ENCODE measurements at regions not wholly inside any gene's neighbourhood (a gene's known extent, or its start where the extent isn't known, plus 50 kb on each side); places are given as distances from the start of the nearest gene placed in this dataset.

GRCh38 chr5:159698322-159698721 lies 218.0 kb upstream of the ADRA1B start:
- no peak for DNase-seq (ENCODE audit: low read depth, low spot score)

- DNase-seq (ENCODE audit: low read depth, low spot score), result no peak
These were observed 216.3 kb upstream of the ADRA1B start for GRCh38 chr5:159700016-159700415.

GRCh38 chr5:159702301-159702700 lies 214.0 kb upstream of the ADRA1B start:
- no peak for DNase-seq (ENCODE audit: low read depth, low spot score)

GRCh38 chr5:159702826-159703225 lies 213.5 kb upstream of the ADRA1B start:
- no peak for DNase-seq (ENCODE audit: low read depth, low spot score)

GRCh38 chr5:159704160-159704559 lies 212.1 kb upstream of the ADRA1B start:
- no peak for DNase-seq (ENCODE audit: low read depth, low spot score)

- DNase-seq (ENCODE audit: low read depth, low spot score), result no peak
These were observed 210.3 kb upstream of the ADRA1B start for GRCh38 chr5:159705948-159706347.

GRCh38 chr5:159708090-159708489 lies 208.2 kb upstream of the ADRA1B start:
- no peak for DNase-seq (ENCODE audit: low read depth, low spot score)

- no peak for DNase-seq (ENCODE audit: low read depth, low spot score)
These were observed 203.6 kb upstream of the ADRA1B start for GRCh38 chr5:159712672-159713071.

DNA sequence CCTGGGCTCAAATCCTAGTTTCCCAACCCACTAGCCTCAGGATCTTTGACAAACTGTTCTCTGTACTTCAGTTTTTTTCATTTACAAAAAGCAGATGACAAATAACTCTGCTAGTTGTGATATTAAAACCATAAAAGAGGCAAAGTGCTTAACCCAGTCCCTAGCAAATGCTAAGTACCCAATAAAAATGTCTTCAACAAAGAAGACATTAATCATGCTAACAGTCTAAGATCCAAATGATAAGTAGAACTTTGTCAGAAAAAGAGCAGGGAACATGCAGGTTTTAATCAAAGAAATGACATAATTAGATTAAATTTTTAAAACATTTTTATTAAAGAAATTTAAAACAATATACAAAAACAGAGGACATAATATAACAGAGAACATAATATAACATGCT lies 203.0 kb upstream of the ADRA1B start:
- no peak for DNase-seq (ENCODE audit: low read depth, low spot score)

GRCh38 chr5:159713773-159714172 lies 202.5 kb upstream of the ADRA1B start:
- no peak for DNase-seq (ENCODE audit: low read depth, low spot score)

- no peak for DNase-seq (ENCODE audit: low read depth, low spot score)
These were observed 190.8 kb upstream of the ADRA1B start for GRCh38 chr5:159725475-159725874.

DNA sequence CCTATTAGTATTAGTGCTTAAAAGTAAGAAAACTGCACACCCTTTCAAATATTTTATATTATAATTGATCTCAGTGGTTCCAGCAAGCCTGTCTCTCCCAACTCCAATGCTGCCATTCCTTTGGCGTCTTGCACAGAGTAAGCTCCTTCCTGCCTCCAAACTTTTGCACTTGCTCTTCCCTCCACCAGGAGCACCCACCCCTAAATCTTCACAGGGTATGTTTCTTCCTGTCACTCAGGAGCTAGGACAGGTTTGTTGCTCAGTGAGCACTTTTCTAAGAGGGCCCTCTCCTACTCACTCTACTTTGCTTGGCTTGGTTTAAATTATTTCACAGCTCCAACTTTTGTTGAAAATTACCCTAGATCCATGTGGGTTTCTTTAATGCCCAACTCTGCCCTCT lies 189.1 kb upstream of the ADRA1B start:
- DNase-seq (ENCODE audit: low read depth, low spot score), result no peak

GRCh38 chr5:159730285-159730684 lies 186.0 kb upstream of the ADRA1B start:
- no peak for DNase-seq (ENCODE audit: low read depth, low spot score)

- DNase-seq (ENCODE audit: low read depth, low spot score), result no peak
These were observed 184.1 kb upstream of the ADRA1B start for GRCh38 chr5:159732220-159732619.

DNA sequence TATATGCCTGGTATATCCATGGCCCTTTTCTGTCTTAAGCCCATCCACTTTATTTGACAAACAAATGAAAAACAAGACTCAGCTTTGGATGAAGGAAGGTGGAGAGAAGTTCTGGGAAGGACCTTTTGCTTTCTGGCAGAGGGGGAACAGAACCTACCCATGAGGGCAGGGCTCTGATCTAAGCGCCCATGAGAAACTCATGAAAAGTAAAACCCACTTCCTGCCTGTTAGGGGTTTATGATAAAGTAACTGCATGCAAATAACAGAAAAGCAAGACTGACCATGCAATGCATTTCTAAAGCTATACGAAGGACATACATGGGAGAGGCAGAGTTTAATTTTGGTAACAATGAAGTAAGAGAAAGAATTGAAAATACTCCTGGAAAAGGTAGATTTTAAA lies 181.9 kb upstream of the ADRA1B start:
- DNase-seq (ENCODE audit: low read depth, low spot score), result no peak

DNA sequence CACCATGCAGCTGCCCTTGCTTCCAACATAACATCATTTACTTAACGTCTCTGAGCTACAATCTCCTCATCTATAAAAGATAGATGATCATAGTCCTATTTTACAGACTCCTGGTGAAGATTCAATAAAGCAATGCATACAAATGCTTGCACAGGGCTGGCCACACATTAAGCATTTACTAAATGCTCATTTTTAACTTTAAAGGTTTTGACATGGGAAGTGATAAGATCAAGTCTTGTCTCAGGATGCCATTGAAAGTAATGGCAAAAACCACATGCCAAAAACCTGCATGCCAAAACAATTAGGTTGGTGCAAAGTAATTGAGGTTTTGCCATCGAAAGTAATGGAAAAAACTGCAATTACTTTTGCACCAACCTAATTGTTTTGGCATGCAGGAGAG lies 181.2 kb upstream of the ADRA1B start:
- no peak for DNase-seq (ENCODE audit: low read depth, low spot score)

DNA sequence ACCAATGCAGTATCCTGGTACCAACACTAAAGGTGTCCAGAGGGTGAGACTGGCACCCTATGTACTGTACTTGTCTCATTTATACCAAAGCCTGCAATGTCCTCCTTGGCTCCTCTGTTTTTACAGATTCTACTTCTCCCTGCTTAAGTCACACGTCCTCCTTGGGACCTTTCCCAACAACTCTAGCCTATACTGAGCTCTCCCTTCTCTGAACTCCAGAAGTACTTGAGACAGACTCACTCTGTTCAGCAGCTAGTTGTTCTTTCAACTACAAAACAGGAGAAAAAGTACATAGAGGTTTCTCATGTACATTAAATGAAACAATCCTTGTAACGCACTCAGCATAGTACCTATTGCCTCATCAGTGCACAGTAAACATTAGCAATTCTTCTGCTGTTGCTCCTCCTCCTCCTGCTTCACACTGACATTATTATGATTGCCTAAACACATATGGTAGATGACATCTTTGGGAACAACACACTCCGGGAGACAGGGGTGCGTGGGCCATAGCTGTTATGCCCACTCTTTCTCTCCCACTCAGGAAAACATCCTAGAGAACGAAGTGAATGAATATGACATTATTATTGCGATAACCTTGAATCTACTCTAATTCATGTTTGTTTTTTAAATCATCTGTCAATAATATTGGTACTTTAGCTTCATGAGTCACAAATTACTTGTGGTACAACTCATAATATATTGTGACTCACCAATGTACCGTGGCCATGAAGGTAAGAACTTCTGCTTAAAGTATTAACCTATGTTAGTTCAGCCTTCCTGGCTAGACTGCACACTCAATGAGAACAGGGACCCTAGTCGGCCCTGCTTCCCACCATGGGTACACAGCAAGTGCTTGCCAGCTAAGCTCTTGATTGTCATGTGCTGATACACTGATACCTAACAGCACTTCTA lies 180.3 kb upstream of the ADRA1B start:
- no peak for DNase-seq (ENCODE audit: low read depth, low spot score)

DNA sequence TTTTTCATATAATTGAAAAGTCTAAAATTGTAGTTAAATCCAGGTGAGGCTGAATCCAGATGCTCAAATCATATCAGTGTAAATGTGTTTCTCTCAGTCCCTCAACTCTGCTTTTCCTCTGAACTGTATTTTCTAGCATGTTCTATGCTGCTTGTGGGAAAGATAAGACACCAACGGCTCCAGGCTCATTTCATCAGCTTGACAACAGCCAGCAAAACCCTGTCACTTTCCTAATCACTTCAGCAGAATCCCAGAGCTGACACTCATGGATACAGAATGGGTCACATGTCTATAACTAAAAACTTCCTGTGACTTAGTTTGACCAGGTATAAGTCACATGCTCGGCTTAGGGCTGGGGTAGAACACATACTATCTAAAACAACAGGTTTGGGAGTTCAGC lies 179.4 kb upstream of the ADRA1B start:
- DNase-seq (ENCODE audit: low read depth, low spot score), result no peak

GRCh38 chr5:159737263-159737662 lies 179.0 kb upstream of the ADRA1B start:
- no peak for DNase-seq (ENCODE audit: low read depth, low spot score)

- DNase-seq (ENCODE audit: low read depth, low spot score), result no peak
These were observed 174.4 kb upstream of the ADRA1B start for GRCh38 chr5:159741829-159742322.

- DNase-seq (ENCODE audit: low read depth, low spot score), result no peak
These were observed 173.0 kb upstream of the ADRA1B start for GRCh38 chr5:159743234-159743633.

DNA sequence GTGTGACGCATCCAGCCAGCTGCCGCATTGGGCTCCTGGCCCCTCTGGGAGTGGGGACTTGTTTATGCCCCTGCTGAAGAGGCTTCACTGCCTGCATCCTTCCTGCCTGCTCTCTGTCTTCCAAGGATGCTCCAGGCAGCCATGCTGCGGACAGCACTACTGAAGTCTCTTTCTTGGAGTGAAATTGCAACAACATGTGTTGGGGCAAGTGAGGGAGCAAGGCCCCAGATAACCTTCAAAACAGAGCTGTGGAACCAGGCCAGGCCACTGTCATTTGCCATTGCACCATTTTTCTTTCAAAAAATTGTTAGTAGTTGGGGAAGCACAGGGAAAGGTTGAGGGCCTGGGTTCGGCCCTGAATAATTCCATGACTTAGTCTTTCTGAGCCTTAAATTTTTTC lies 169.6 kb upstream of the ADRA1B start:
- DNase-seq (ENCODE audit: low read depth, low spot score), result no peak

DNA sequence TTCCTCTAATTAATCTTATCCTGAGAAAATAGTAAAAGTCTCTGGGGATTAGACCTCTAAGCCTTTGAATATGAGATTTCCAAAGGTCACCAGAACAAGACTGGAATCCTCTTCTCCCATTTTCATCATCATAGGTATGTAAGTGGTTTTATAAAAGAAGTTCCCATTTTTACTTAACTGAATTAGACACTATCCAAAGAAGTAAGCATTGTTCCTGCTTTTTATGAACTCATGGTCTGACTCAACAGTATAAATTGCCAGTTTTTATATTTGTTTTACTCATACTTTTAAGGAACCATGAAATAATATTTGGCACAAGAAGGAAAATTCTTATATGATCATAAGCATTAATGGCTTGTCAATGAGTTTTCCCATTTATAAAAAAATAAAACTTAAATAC lies 167.1 kb upstream of the ADRA1B start:
- no peak for DNase-seq (ENCODE audit: low read depth, low spot score)

GRCh38 chr5:159750226-159750625 lies 166.1 kb upstream of the ADRA1B start:
- no peak for DNase-seq (ENCODE audit: low read depth, low spot score)
